Esophagus muscularis mucosa (tissue), 4 donors: ENCODE measurements at regions not wholly inside any gene's neighbourhood (a gene's known extent, or its start where the extent isn't known, plus 50 kb on each side); places are given as distances from the start of the nearest gene placed in this dataset.

Experiments used
- DNase-seq: peaks from one replicate; pipeline ENCODE4 v3.0.0-alpha.2; 2017; ENCODE audit errors: extremely low spot score
- H3K27ac ChIP-seq, 4 donors: fragments of 200-600 bp; sonication (generic); replicated peaks in 1 of 4; 1 replicate in 3 of 4; 2 replicates in 1 of 4; pipeline ENCODE4 v1.5.1; 2016 to 2019; ENCODE audit warnings: mild to moderate bottlenecking in 1 of 4
- H3K27me3 ChIP-seq, 4 donors: fragments of 200-600 bp; sonication (generic); one replicate each; pipeline versions ENCODE4 v1.5.1 to v1.6.0; 2016 to 2019
- H3K36me3 ChIP-seq, 4 donors: fragments of 200-600 bp; sonication (generic); one replicate each; pipeline ENCODE4 v1.5.1; 2016 to 2019
- H3K4me1 ChIP-seq, 4 donors: fragments of 200-600 bp; sonication (generic); one replicate each; pipeline ENCODE4 v1.5.1; 2016 to 2019
- H3K4me3 ChIP-seq, 4 donors: fragments of 200-600 bp; sonication (generic); 1 replicate in 2 of 4; 2 replicates in 2 of 4; pipeline ENCODE4 v1.5.1; 2016 to 2019; ENCODE audit warnings: mild to moderate bottlenecking in 4 of 4, moderate library complexity in 1 of 4
- H3K9me3 ChIP-seq, 4 donors: fragments of 200-600 bp; sonication (generic); 1 replicate in 3 of 4; 2 replicates in 1 of 4; pipeline ENCODE4 v1.5.1; 2016 to 2019
- CTCF ChIP-seq, 3 experiments: fragments of 200-600 bp in 2 of 3; fragments of 450-650 bp in 1 of 3; sonication (generic) in 2 of 3; IDR thresholded peaks; one replicate each; pipeline ENCODE4 v1.5.1; 2017 to 2019; ENCODE audit warnings: antibody characterized with exemption in 3 of 3, mild to moderate bottlenecking in 2 of 3, moderate library complexity in 1 of 3
- EP300 ChIP-seq: sonication (generic); formaldehyde crosslinking; IDR thresholded peaks from one replicate; pipeline ENCODE4 v1.6.1; 2017; ENCODE audit warnings: antibody characterized with exemption
- POLR2A ChIP-seq: fragments of 450-650 bp; IDR thresholded peaks from one replicate; pipeline ENCODE4 v1.6.1; 2017; ENCODE audit warnings: antibody characterized with exemption, moderate library complexity, mild to moderate bottlenecking, low read depth
- POLR2AphosphoS5 ChIP-seq, 2 donors: sonication (generic); formaldehyde crosslinking; IDR thresholded peaks; one replicate each; pipeline ENCODE4 v1.6.1; 2017; ENCODE audit warnings: antibody characterized with exemption in 2 of 2
- WGBS: methylation state at CpG from one replicate; pipeline ENCODE4 v1.1.5; 2018; 5-methylcytosine and 5-hydroxymethylcytosine counted together
- intact Hi-C: fragments of 100-400 bp; cut with DNase I; formaldehyde crosslinking; loops from one replicate; pipeline ENCODE4 v1.15.1; 2023

GRCh38 chr4:53861856-53862610, 202.4 kb downstream of the CHIC2 start:
- DNase-seq, result no peak
- no peaks in the 10 kb centered on the region for H3K27me3 ChIP-seq
- no peaks in the 10 kb centered on the region for H3K36me3 ChIP-seq
- 46% methylated on average over 4 of the region's 4 CpGs for WGBS
- TF ChIP-seq POLR2AphosphoS5 (IDR thresholded peaks at IDR 0.05), result peak; percentile 20 to 61
- TF ChIP-seq CTCF (IDR thresholded peaks at IDR 0.05), result no peak
- no peak for TF ChIP-seq POLR2A
- H3K4me1 ChIP-seq, result peaks cover 0 to 19% (median 3%) of the 10 kb centered on the region in 4 donors
- intact Hi-C loops, result no loop called here
- peaks cover 0 to 4% (median 0%) of the 10 kb centered on the region in 4 donors for H3K9me3 ChIP-seq
- H3K27ac ChIP-seq, result peak overlapping the region in 2 of 4 donors; percentile 19 to 28
- no peak overlapping the region for H3K4me3 ChIP-seq

GRCh38 chr4:53859305-53859704, 205.1 kb downstream of the CHIC2 start:
- intact Hi-C loops, result no loop called here
- peaks cover 0 to 4% (median 0%) of the 10 kb centered on the region in 4 donors for H3K9me3 ChIP-seq
- TF ChIP-seq CTCF (IDR thresholded peaks at IDR 0.05), result no peak
- no peak for TF ChIP-seq EP300
- TF ChIP-seq POLR2AphosphoS5 (IDR thresholded peaks at IDR 0.05), result no peak
- no peak for TF ChIP-seq POLR2A

GRCh38 chr4:53858744-53859143, 205.7 kb downstream of the CHIC2 start:
- WGBS, result 84% methylated on average over 1 of the region's 1 CpG

More at GRCh38 chr4:53859305-53859704, 205.1 kb downstream of the CHIC2 start:
- H3K4me3 ChIP-seq, result no peak overlapping the region
- no peaks in the 10 kb centered on the region for H3K36me3 ChIP-seq
- H3K27me3 ChIP-seq, result no peaks in the 10 kb centered on the region
- peaks cover 0 to 19% (median 7%) of the 10 kb centered on the region in 4 donors for H3K4me1 ChIP-seq
- H3K27ac ChIP-seq, result no peak overlapping the region
- DNase-seq, result no peak

GRCh38 chr4:53855581-53856250, 208.7 kb downstream of the CHIC2 start:
- Histone ChIP-seq H3K4me3 (no peak overlapping the region), H3K4me1 (peaks cover 0 to 9% (median 0%) of the 10 kb centered on the region in 4 donors), H3K36me3 (no peaks in the 10 kb centered on the region), H3K9me3 (peaks cover 0 to 4% (median 0%) of the 10 kb centered on the region in 4 donors), H3K27me3 (no peaks in the 10 kb centered on the region), H3K27ac (peak overlapping the region in 3 of 4 donors; percentile 30 to 62 (median 50))
- DNase-seq, result no peak
- WGBS, result 46% methylated on average over 6 of the region's 6 CpGs
- TF ChIP-seq POLR2AphosphoS5 (IDR thresholded peaks at IDR 0.05) (peak in 1 of 2 donors; percentile 33), CTCF (IDR thresholded peaks at IDR 0.05) (no peak)
- intact Hi-C loops, result no loop called here

More at GRCh38 chr4:53858744-53859143, 205.7 kb downstream of the CHIC2 start:
- H3K4me3 ChIP-seq, result no peak overlapping the region
- intact Hi-C loops, result no loop called here
- H3K9me3 ChIP-seq, result peaks cover 0 to 4% (median 0%) of the 10 kb centered on the region in 4 donors
- DNase-seq, result no peak
- H3K27me3 ChIP-seq, result no peaks in the 10 kb centered on the region
- no peak for TF ChIP-seq POLR2AphosphoS5 (IDR thresholded peaks at IDR 0.05)
- no peak for TF ChIP-seq CTCF (IDR thresholded peaks at IDR 0.05)
- TF ChIP-seq EP300, result no peak
- TF ChIP-seq POLR2A, result no peak
- H3K36me3 ChIP-seq, result no peaks in the 10 kb centered on the region
- peaks cover 0 to 17% (median 7%) of the 10 kb centered on the region in 4 donors for H3K4me1 ChIP-seq
- H3K27ac ChIP-seq, result no peak overlapping the region
